ENCODE measurements at regions not wholly inside any gene's neighbourhood (a gene's known extent, or its start where the extent isn't known, plus 50 kb on each side); places are given as distances from the start of the nearest gene placed in this dataset.
"Not testable (repeated sequence)": the region's sequence is repeated elsewhere in the genome, so short reads cannot be mapped to it uniquely, and the experiment has no call there.

GRCh38 chr12:75862692-75863471, 168.7 kb downstream of the PHLDA1 start:
- peak; percentile 65 for DNase-seq

- no peak for DNase-seq
Measured at GRCh38 chr12:75859868-75860267, 171.7 kb downstream of the PHLDA1 start.

- no peak for DNase-seq
Measured at GRCh38 chr12:75856235-75856634, 175.3 kb downstream of the PHLDA1 start.

GRCh38 chr12:75855360-75855759, 176.2 kb downstream of the PHLDA1 start:
- no peak for DNase-seq

- peak; percentile 86 for DNase-seq
Measured at GRCh38 chr12:75854681-75855309, 176.8 kb downstream of the PHLDA1 start.

GRCh38 chr12:75854137-75854536, 177.4 kb downstream of the PHLDA1 start:
- DNase-seq = not testable (repeated sequence)

- no peak for DNase-seq
Measured at GRCh38 chr12:75853626-75854025, 177.9 kb downstream of the PHLDA1 start.

GRCh38 chr12:75852956-75853355, 178.6 kb downstream of the PHLDA1 start:
- DNase-seq = no peak

GRCh38 chr12:75852143-75852542, 179.4 kb downstream of the PHLDA1 start:
- peak; percentile 26 for DNase-seq

- peak; percentile 84 for DNase-seq
Measured at GRCh38 chr12:75850721-75851462, 180.7 kb downstream of the PHLDA1 start.

GRCh38 chr12:75848961-75849360, 182.6 kb downstream of the PHLDA1 start:
- DNase-seq = no peak

GRCh38 chr12:75848431-75848925, 183.1 kb downstream of the PHLDA1 start:
- no peak for DNase-seq

- DNase-seq = no peak
Measured at GRCh38 chr12:75846102-75846501, 185.5 kb downstream of the PHLDA1 start.

- no peak for DNase-seq
Measured at GRCh38 chr12:75844985-75845384, 186.6 kb downstream of the PHLDA1 start.

- DNase-seq = no peak
Measured at GRCh38 chr12:75844049-75844770, 187.4 kb downstream of the PHLDA1 start.

GRCh38 chr12:75842090-75842489, 189.5 kb downstream of the PHLDA1 start:
- DNase-seq = no peak

- DNase-seq = no peak
Measured at GRCh38 chr12:75840994-75841355, 190.6 kb downstream of the PHLDA1 start.

GRCh38 chr12:75838309-75838708, 193.3 kb downstream of the PHLDA1 start:
- DNase-seq = no peak

GRCh38 chr12:75837700-75838099, 193.9 kb downstream of the PHLDA1 start:
- DNase-seq = no peak

GRCh38 chr12:75836533-75836932, 195.0 kb downstream of the PHLDA1 start:
- DNase-seq = no peak

GRCh38 chr12:75834591-75834990, 197.0 kb downstream of the PHLDA1 start:
- no peak for DNase-seq

- DNase-seq = no peak
Measured at GRCh38 chr12:75833268-75833667, 198.3 kb downstream of the PHLDA1 start.

- no peak for DNase-seq
Measured at GRCh38 chr12:75831402-75831801, 200.2 kb downstream of the PHLDA1 start.
